ENCODE measurements at regions not wholly inside any gene's neighbourhood (a gene's known extent, or its start where the extent isn't known, plus 50 kb on each side); places are given as distances from the start of the nearest gene placed in this dataset.

DNA sequence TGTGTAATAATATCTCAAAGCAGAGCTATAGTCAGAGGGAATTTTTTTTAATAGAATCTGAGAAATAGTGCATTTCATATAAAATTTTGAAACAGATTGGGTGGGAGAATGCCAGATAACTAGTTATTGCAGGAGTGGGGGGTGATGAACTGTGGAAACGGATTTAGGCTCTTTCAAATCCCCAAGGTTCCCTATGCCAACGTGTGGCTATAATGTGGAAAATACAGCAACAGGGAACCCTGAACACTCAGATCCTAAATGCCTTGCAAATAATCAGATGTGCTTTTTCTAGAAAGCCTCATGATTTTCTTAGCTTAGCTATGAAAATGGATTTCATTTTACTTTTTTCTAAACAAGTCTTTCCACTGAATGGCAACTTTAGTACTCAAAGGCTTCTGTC, 180.5 kb upstream of the DMAC1 start:
- TF ChIP-seq CSDC2 (CRISPR knock-in tag; IDR thresholded peaks at IDR 0.05), result no peak
- no peak for ATAC-seq

DNA sequence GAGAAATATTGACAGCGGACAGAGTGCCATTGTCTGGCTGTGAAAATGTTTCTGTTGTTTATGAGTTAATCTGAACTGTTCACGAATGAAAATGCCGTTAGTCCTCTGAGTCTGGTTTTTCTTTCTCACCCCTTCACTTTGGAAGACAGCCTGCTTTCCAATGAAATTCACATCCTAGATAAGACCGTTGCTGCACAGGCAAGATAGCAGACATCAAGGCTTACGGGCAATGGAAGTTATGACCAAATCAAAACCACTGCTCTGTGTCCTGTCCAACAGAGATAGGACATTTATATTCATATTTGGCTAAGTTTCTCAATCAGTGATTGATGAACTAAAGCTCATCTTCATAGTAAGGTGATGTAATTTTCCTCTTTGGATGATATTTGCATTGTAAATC, 180.0 kb upstream of the DMAC1 start:
- no peak for TF ChIP-seq RARB (CRISPR knock-in tag; IDR thresholded peaks at IDR 0.05)
- TF ChIP-seq, protein P1, sequence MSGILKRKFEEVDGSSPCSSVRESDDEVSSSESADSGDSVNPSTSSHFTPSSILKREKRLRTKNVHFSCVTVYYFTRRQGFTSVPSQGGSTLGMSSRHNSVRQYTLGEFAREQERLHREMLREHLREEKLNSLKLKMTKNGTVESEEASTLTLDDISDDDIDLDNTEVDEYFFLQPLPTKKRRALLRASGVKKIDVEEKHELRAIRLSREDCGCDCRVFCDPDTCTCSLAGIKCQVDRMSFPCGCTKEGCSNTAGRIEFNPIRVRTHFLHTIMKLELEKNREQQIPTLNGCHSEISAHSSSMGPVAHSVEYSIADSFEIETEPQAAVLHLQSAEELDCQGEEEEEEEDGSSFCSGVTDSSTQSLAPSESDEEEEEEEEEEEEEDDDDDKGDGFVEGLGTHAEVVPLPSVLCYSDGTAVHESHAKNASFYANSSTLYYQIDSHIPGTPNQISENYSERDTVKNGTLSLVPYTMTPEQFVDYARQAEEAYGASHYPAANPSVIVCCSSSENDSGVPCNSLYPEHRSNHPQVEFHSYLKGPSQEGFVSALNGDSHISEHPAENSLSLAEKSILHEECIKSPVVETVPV (CRISPR knock-in tag; IDR thresholded peaks at IDR 0.05), result no peak
- TF ChIP-seq, protein P2, sequence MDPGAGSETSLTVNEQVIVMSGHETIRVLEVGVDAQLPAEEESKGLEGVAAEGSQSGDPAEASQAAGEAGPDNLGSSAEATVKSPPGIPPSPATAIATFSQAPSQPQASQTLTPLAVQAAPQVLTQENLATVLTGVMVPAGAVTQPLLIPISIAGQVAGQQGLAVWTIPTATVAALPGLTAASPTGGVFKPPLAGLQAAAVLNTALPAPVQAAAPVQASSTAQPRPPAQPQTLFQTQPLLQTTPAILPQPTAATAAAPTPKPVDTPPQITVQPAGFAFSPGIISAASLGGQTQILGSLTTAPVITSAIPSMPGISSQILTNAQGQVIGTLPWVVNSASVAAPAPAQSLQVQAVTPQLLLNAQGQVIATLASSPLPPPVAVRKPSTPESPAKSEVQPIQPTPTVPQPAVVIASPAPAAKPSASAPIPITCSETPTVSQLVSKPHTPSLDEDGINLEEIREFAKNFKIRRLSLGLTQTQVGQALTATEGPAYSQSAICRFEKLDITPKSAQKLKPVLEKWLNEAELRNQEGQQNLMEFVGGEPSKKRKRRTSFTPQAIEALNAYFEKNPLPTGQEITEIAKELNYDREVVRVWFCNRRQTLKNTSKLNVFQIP (CRISPR knock-in tag; IDR thresholded peaks at IDR 0.05; ENCODE audit: borderline replicate concordance, low read depth), result no peak
- no peak for TF ChIP-seq ESRRG (CRISPR knock-in tag; IDR thresholded peaks at IDR 0.05)
- no peak for ATAC-seq

DNA sequence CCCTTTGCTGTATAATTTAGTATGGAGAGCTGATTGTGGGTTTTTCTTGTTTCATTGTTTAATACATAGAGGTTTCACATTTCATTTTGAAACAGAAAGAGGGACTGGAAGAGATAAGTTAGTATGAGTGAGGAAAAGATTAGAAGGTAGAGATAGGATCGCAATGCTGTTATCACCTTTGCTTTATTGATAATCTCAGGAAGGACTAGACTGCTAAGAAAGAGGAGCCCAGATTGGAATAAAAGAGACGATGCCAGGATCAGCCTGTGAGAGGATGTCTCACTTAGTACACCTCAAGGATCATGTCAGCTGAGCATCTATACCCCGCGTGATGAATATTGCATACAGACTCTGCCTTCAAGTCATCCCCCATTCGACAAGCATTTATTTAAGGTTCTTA, 178.0 kb upstream of the DMAC1 start:
- no peak for ATAC-seq
- TF ChIP-seq, protein P3, sequence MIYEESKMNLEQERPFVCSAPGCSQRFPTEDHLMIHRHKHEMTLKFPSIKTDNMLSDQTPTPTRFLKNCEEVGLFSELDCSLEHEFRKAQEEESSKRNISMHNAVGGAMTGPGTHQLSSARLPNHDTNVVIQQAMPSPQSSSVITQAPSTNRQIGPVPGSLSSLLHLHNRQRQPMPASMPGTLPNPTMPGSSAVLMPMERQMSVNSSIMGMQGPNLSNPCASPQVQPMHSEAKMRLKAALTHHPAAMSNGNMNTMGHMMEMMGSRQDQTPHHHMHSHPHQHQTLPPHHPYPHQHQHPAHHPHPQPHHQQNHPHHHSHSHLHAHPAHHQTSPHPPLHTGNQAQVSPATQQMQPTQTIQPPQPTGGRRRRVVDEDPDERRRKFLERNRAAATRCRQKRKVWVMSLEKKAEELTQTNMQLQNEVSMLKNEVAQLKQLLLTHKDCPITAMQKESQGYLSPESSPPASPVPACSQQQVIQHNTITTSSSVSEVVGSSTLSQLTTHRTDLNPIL (CRISPR knock-in tag; IDR thresholded peaks at IDR 0.05; ENCODE audit: low read depth), result no peak
- TF ChIP-seq ZNF8 (CRISPR knock-in tag; IDR thresholded peaks at IDR 0.05) (no peak), BACH2 (CRISPR knock-in tag; IDR thresholded peaks at IDR 0.05; ENCODE audit: borderline replicate concordance) (no peak), SNAI2 (CRISPR knock-in tag; IDR thresholded peaks at IDR 0.05) (no peak)
- TF ChIP-seq, protein P2 (CRISPR knock-in tag; IDR thresholded peaks at IDR 0.05; ENCODE audit: borderline replicate concordance, low read depth), result no peak

DNA sequence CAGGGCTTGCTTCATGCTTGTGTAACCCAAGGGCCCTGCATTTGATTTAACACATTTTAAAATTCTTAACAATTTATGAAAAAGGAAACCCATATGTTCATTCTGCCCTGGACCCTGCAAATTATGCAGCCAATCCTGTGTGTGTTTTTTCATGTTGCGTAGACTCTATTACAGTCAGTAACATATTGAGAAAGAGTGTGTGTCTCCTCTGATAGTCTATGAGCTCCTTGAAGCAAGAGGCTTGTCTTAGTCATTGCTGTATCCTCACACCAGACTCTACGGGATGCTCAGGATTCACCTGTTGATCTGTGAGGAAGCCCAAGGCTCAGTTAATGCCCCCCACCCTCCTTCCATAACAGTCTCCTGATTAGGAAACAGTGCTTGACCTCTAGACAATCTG, 177.3 kb upstream of the DMAC1 start:
- TF ChIP-seq ZC3H10 (CRISPR knock-in tag; IDR thresholded peaks at IDR 0.05) (no peak), ARNTL (CRISPR knock-in tag; IDR thresholded peaks at IDR 0.05; ENCODE audit: borderline replicate concordance, low read depth) (no peak), ZNF565 (CRISPR knock-in tag; conservative IDR thresholded peaks at IDR 0.05; ENCODE audit: low read depth) (no peak), TOX (CRISPR knock-in tag; IDR thresholded peaks at IDR 0.05; ENCODE audit: borderline replicate concordance) (no peak), CSDC2 (CRISPR knock-in tag; IDR thresholded peaks at IDR 0.05) (no peak), BACH2 (CRISPR knock-in tag; IDR thresholded peaks at IDR 0.05; ENCODE audit: borderline replicate concordance) (no peak), ZFP30 (CRISPR knock-in tag; IDR thresholded peaks at IDR 0.05) (no peak), RARB (CRISPR knock-in tag; IDR thresholded peaks at IDR 0.05) (no peak), ISL1 (CRISPR knock-in tag; IDR thresholded peaks at IDR 0.05) (no peak), GLIS3 (CRISPR knock-in tag; IDR thresholded peaks at IDR 0.05) (no peak), SNAI2 (CRISPR knock-in tag; IDR thresholded peaks at IDR 0.05) (no peak), PPARA (CRISPR knock-in tag; IDR thresholded peaks at IDR 0.05; ENCODE audit: borderline replicate concordance) (no peak), ZNF8 (CRISPR knock-in tag; IDR thresholded peaks at IDR 0.05) (no peak)
- TF ChIP-seq, protein P2 (CRISPR knock-in tag; IDR thresholded peaks at IDR 0.05; ENCODE audit: borderline replicate concordance, low read depth), result no peak
- TF ChIP-seq, protein P1 (CRISPR knock-in tag; IDR thresholded peaks at IDR 0.05), result no peak
- ATAC-seq, result no peak

Data from SK-N-SH treated with all-trans-retinoic acid at 6 μM for 48 hours (cell line).